Sciatic nerve (tissue), 2 donors: ENCODE measurements at regions not wholly inside any gene's neighbourhood (a gene's known extent, or its start where the extent isn't known, plus 50 kb on each side); places are given as distances from the start of the nearest gene placed in this dataset.
"Not testable (repeated sequence)": the region's sequence is repeated elsewhere in the genome, so short reads cannot be mapped to it uniquely, and the experiment has no call there.

Experiments used
- ATAC-seq: fragments of 200-7000 bp; cut with Tn5 transposase; one replicate; pipeline ENCODE4 v1.9.1; 2020; ENCODE audit warnings: mild to moderate bottlenecking, moderate library complexity
- DNase-seq: peaks from one replicate; pipeline ENCODE4 v3.0.0-alpha.2; 2020; ENCODE audit warnings: low spot score
- intact Hi-C: fragments of 100-400 bp; cut with DNase I; formaldehyde crosslinking; loops from one replicate; pipeline ENCODE4 v1.14.2; 2022
- donor health status: DM: no; HTN: no; CAD: no.
- donor health status: DM: no; HTN: no; CAD: no.

GRCh38 chr4:163077680-163078079, 89.0 kb downstream of the NAF1 start:
- DNase-seq (no peak), ATAC-seq (no peak)
- intact Hi-C loops, result no loop called here

GRCh38 chr4:163072222-163072621, 94.5 kb downstream of the NAF1 start:
- ATAC-seq, result no peak
- DNase-seq, result no peak
- intact Hi-C loops, result no loop called here

GRCh38 chr4:163071308-163071707, 95.4 kb downstream of the NAF1 start:
- DNase-seq (no peak), ATAC-seq (no peak)
- intact Hi-C loops, result no loop called here

GRCh38 chr4:163070023-163070422, 96.7 kb downstream of the NAF1 start:
- ATAC-seq (no peak), DNase-seq (no peak)
- intact Hi-C loops, result no loop called here

- DNase-seq (no peak), ATAC-seq (no peak)
- intact Hi-C loops, result no loop called here
Measured at GRCh38 chr4:163063891-163064290, 102.8 kb downstream of the NAF1 start.

GRCh38 chr4:163048447-163048846, 118.2 kb downstream of the NAF1 start:
- no peak for DNase-seq
- ATAC-seq, result no peak
- intact Hi-C loops, result no loop called here

- intact Hi-C loops, result no loop called here
- DNase-seq (no peak), ATAC-seq (no peak)
Measured at GRCh38 chr4:163042306-163042705, 124.4 kb downstream of the NAF1 start.

- no peak for ATAC-seq
- intact Hi-C loops, result no loop called here
- DNase-seq, result no peak
Measured at GRCh38 chr4:163017135-163017534, 149.6 kb downstream of the NAF1 start.

GRCh38 chr4:163012816-163013215, 153.9 kb downstream of the NAF1 start:
- DNase-seq (no peak), ATAC-seq (no peak)
- intact Hi-C loops, result no loop called here

GRCh38 chr4:163003979-163004378, 162.7 kb downstream of the NAF1 start:
- ATAC-seq, result no peak
- intact Hi-C loops, result no loop called here

GRCh38 chr4:162988530-162988929, 178.2 kb downstream of the NAF1 start:
- intact Hi-C loops, result no loop called here
- ATAC-seq, result no peak
- no peak for DNase-seq

More at GRCh38 chr4:163003979-163004378, 162.7 kb downstream of the NAF1 start:
- DNase-seq, result no peak

GRCh38 chr4:162985131-162985530, 181.6 kb downstream of the NAF1 start:
- intact Hi-C loops, result no loop called here
- DNase-seq, result no peak
- ATAC-seq, result peak; percentile 20

- ATAC-seq (no peak), DNase-seq (no peak)
- intact Hi-C loops, result no loop called here
Measured at GRCh38 chr4:162984621-162985020, 182.1 kb downstream of the NAF1 start.

- intact Hi-C loops, result no loop called here
- ATAC-seq (no peak), DNase-seq (no peak)
Measured at GRCh38 chr4:162981823-162982222, 184.9 kb downstream of the NAF1 start.

- intact Hi-C loops, result no loop called here
- no peak for ATAC-seq
- DNase-seq, result no peak
Measured at GRCh38 chr4:162978398-162978797, 188.3 kb downstream of the NAF1 start.

GRCh38 chr4:162977788-162978187, 188.9 kb downstream of the NAF1 start:
- intact Hi-C loops, result no loop called here
- DNase-seq (no peak), ATAC-seq (no peak)

- ATAC-seq (no peak), DNase-seq (no peak)
- intact Hi-C loops, result no loop called here
Measured at GRCh38 chr4:162972661-162973330, 193.9 kb downstream of the NAF1 start.

- intact Hi-C loops, result no loop called here
- no peak for DNase-seq
- no peak for ATAC-seq
Measured at GRCh38 chr4:162969194-162969593, 197.5 kb downstream of the NAF1 start.

GRCh38 chr4:162965978-162966377, 200.7 kb downstream of the NAF1 start:
- intact Hi-C loops, ATAC-seq, DNase-seq: not testable (repeated sequence)

GRCh38 chr4:162959046-162959445, 207.6 kb downstream of the NAF1 start:
- DNase-seq (no peak), ATAC-seq (no peak)
- intact Hi-C loops, result no loop called here

GRCh38 chr4:162957521-162958143, 209.1 kb downstream of the NAF1 start:
- no peak for DNase-seq
- intact Hi-C loops, result no loop called here
- ATAC-seq, result no peak
